ENCODE measurements at regions not wholly inside any gene's neighbourhood (a gene's known extent, or its start where the extent isn't known, plus 50 kb on each side); places are given as distances from the start of the nearest gene placed in this dataset.

DNA sequence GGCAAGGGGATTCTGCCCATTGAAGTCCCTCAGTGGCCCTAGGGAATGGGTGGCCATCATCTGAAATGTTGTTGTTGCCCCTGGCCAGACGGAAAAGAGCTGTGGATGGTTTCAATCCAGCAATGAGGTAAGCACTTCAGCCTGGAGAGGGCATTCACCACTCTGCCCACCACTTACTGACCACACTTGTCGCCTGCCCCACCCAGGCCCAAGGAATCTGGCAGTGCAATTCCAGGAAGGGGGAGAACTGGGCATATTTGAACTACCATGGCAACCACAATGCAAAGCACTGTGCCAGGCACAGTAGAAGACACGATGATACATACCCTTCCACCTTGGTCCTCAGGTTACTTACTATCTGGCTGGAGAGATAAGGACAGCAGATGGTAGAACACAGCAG lies 161.6 kb downstream of the PDGFRA start:
- Histone ChIP-seq H3K14ac (replicated peaks; ENCODE audit: low read depth, low read length) (no peak overlapping the region), H2AK5ac (ENCODE audit: low read depth, low read length) (no peak overlapping the region), H3K18ac (ENCODE audit: low read depth, low read length) (no peak overlapping the region), H3K23ac (ENCODE audit: low read depth, low read length) (no peak overlapping the region), H3K27ac (ENCODE audit: insufficient read depth, low read length) (no peak overlapping the region), H3K27me3 (ENCODE audit: control insufficient read depth, insufficient read depth, low read length) (peaks cover 5% of the 10 kb centered on the region), H3K36me3 (ENCODE audit: control insufficient read depth, insufficient read depth, low read length) (no peaks in the 10 kb centered on the region), H3K9ac (ENCODE audit: low read depth, low read length) (no peak overlapping the region), H3K4me1 (ENCODE audit: control insufficient read depth, insufficient read depth, low read length) (no peaks in the 10 kb centered on the region), H2BK5ac (ENCODE audit: low read depth, low read length, poor library complexity, severe bottlenecking) (no peak overlapping the region), H4K8ac (ENCODE audit: low read depth in 2 of 2, low read length in 2 of 2) (no peak overlapping the region), H3K79me1 (ENCODE audit: low read depth in 1 of 2, low read length in 2 of 2) (no peaks in the 10 kb centered on the region), H4K5ac (ENCODE audit: low read depth, low read length) (no peak overlapping the region), H2AFZ (replicated peaks; ENCODE audit: low read length, poor library complexity) (no peak overlapping the region), H3K9me3 (ENCODE audit: control insufficient read depth, insufficient read depth, low read length) (no peaks in the 10 kb centered on the region), H3K4me2 (ENCODE audit: low read depth, low read length) (no peak overlapping the region), H2BK15ac (ENCODE audit: low read depth, low read length) (no peak overlapping the region), H2AK9ac (replicated peaks; ENCODE audit: low read depth, low read length, poor library complexity) (no peak overlapping the region), H2BK20ac (ENCODE audit: low read depth, low read length) (no peak overlapping the region), H4K91ac (ENCODE audit: insufficient read depth, low read depth, low read length) (no peak overlapping the region), H3K56ac (ENCODE audit: extremely low read depth, insufficient read depth, low read length) (no peak overlapping the region), H4K20me1 (ENCODE audit: insufficient read depth, low read length) (no peaks in the 10 kb centered on the region), H3K4me3 (ENCODE audit: insufficient read depth, low read depth, low read length) (no peak overlapping the region), H3K4ac (ENCODE audit: low read depth, low read length) (no peak overlapping the region), H3K9me1 (ENCODE audit: insufficient read depth, low read length) (no peaks in the 10 kb centered on the region), H2BK120ac (ENCODE audit: low read depth, low read length) (no peak overlapping the region)
- no peak for TF ChIP-seq MXI1 (IDR thresholded peaks at IDR 0.05; ENCODE audit: borderline replicate concordance, low read depth, low read length)
- TF ChIP-seq MAZ (IDR thresholded peaks at IDR 0.05; ENCODE audit: borderline replicate concordance, low read depth, low read length): no peak
- TF ChIP-seq, protein P1, sequence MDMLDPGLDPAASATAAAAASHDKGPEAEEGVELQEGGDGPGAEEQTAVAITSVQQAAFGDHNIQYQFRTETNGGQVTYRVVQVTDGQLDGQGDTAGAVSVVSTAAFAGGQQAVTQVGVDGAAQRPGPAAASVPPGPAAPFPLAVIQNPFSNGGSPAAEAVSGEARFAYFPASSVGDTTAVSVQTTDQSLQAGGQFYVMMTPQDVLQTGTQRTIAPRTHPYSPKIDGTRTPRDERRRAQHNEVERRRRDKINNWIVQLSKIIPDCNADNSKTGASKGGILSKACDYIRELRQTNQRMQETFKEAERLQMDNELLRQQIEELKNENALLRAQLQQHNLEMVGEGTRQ (IDR thresholded peaks at IDR 0.05; ENCODE audit: low read depth, low read length): no peak
- TF ChIP-seq RAD21 (IDR thresholded peaks at IDR 0.05; ENCODE audit: low read length): no peak
- TF ChIP-seq, protein P2, sequence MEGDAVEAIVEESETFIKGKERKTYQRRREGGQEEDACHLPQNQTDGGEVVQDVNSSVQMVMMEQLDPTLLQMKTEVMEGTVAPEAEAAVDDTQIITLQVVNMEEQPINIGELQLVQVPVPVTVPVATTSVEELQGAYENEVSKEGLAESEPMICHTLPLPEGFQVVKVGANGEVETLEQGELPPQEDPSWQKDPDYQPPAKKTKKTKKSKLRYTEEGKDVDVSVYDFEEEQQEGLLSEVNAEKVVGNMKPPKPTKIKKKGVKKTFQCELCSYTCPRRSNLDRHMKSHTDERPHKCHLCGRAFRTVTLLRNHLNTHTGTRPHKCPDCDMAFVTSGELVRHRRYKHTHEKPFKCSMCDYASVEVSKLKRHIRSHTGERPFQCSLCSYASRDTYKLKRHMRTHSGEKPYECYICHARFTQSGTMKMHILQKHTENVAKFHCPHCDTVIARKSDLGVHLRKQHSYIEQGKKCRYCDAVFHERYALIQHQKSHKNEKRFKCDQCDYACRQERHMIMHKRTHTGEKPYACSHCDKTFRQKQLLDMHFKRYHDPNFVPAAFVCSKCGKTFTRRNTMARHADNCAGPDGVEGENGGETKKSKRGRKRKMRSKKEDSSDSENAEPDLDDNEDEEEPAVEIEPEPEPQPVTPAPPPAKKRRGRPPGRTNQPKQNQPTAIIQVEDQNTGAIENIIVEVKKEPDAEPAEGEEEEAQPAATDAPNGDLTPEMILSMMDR (conservative IDR thresholded peaks at IDR 0.05; ENCODE audit: low read depth, low read length): no peak
- no peak for TF ChIP-seq FOS (IDR thresholded peaks at IDR 0.05; ENCODE audit: low read depth, low read length)
- TF ChIP-seq BHLHE40 (IDR thresholded peaks at IDR 0.05; ENCODE audit: low read depth, low read length): no peak
- TF ChIP-seq RFX5 (IDR thresholded peaks at IDR 0.05; ENCODE audit: low read depth, low read length): no peak
- TF ChIP-seq SMC3 (IDR thresholded peaks at IDR 0.05; ENCODE audit: low read depth, low read length): no peak
- TF ChIP-seq MAFK (IDR thresholded peaks at IDR 0.05; ENCODE audit: low read depth, low read length): no peak
- no peak for TF ChIP-seq NFE2L2 (IDR thresholded peaks at IDR 0.05; ENCODE audit: low read depth, low read length)
- no peak for TF ChIP-seq POLR2A (IDR thresholded peaks at IDR 0.05; ENCODE audit: low read depth, low read length)
- TF ChIP-seq RCOR1 (IDR thresholded peaks at IDR 0.05; ENCODE audit: insufficient replicate concordance, low read length): no peak
- no peak for TF ChIP-seq CEBPB (IDR thresholded peaks at IDR 0.05; ENCODE audit: low read depth, low read length)
- TF ChIP-seq, protein P3, sequence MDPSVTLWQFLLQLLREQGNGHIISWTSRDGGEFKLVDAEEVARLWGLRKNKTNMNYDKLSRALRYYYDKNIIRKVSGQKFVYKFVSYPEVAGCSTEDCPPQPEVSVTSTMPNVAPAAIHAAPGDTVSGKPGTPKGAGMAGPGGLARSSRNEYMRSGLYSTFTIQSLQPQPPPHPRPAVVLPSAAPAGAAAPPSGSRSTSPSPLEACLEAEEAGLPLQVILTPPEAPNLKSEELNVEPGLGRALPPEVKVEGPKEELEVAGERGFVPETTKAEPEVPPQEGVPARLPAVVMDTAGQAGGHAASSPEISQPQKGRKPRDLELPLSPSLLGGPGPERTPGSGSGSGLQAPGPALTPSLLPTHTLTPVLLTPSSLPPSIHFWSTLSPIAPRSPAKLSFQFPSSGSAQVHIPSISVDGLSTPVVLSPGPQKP (IDR thresholded peaks at IDR 0.05; ENCODE audit: borderline replicate concordance, low read depth, low read length): no peak
- TF ChIP-seq CHD1 (IDR thresholded peaks at IDR 0.05; ENCODE audit: low read depth, low read length): no peak
- ChIA-PET POLR2A (ENCODE audit: unreplicated experiment) (no interaction called here), CTCF (no interaction called here)
- BruUV-seq (replicated peaks): no TSS peak
- ATAC-seq (ENCODE audit: low read depth): no peak
- DNase-seq: no peak
- dilution Hi-C loops (cut with HindIII; ENCODE audit: low sequenced_read_pairs, unreplicated experiment): no loop called here
- in situ Hi-C loops (cut with MboI; ENCODE audit: low sequenced_read_pairs): loop anchor here (25.0 kb wide), 1 partner anchor 922 kb away; no protein-coding TSS in a partner anchor
- intact Hi-C loops (cut with micrococcal nuclease): no loop called here
- no CpG with 5 or more reads among the region's 3 CpGs for WGBS, 2 experiments (ENCODE audit: extremely low coverage in 2 of 2, insufficient read length in 1 of 2)

Measured in IMR-90 (cell line).